ENCODE measurements at regions not wholly inside any gene's neighbourhood (a gene's known extent, or its start where the extent isn't known, plus 50 kb on each side); places are given as distances from the start of the nearest gene placed in this dataset.
"Not testable (repeated sequence)": the region's sequence is repeated elsewhere in the genome, so short reads cannot be mapped to it uniquely, and the experiment has no call there.

DNA sequence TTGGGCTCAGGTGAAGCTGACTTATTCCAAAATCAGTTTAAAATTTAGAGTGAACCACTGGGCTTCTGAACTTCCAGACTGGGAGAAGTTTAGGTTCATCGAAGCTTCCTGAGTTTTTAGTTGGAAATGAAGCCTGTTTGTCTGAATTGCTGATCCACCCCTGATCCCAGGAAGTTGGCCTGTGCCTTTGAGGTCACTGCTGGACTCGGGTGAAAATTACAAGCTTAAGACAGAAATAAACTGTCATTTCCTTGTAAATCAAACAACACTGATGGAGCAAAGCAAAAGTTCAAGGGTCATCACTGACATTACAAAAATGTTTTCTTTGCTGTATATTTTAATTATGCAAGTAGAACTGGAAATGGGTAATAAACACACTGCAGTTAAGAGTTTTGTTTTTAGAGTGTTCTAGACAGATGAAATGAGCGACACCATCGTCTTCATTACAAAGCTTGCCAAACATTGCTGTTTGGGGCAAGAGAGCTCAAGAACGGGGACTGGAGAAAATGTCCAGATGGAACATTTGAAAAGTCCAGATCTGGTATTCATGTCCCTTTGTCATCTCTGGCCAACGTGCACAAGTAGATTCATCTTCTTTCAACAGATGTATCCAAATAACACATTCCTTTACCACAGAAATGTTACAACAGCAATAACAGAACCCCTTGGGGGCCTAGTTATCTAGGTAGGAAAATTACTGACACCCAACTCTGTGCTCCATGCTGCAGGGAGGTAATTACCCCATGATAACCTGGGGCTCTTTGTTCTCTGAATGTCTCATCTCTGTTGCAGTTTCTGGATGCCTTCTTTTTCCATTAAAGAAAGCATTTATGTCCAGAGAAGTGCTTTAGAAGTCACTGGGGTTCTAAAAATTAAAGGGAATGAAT lies 142.4 kb upstream of the ERCC6L2 start:
- DNase-seq (ENCODE audit: low read depth): no peak

DNA sequence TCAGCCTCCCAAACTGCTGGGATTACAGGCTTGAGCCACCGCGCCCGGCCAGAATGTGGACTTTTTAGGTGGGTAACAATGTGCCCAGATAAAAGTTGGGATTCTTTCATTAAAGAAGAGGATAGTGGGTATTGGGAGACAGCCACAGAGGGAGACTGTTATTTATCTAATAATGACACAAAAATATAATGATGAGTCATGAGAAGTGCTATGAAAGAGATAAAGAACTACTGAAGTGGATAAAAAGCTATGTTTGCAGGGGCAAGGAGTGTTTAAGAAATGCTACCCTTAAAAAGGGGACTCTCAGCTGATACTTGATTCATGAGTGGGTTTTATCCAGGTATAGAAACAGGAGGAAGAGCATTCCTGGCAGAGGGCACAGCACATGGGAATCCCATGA lies 143.6 kb upstream of the ERCC6L2 start:
- no peak for DNase-seq (ENCODE audit: low read depth)

DNA sequence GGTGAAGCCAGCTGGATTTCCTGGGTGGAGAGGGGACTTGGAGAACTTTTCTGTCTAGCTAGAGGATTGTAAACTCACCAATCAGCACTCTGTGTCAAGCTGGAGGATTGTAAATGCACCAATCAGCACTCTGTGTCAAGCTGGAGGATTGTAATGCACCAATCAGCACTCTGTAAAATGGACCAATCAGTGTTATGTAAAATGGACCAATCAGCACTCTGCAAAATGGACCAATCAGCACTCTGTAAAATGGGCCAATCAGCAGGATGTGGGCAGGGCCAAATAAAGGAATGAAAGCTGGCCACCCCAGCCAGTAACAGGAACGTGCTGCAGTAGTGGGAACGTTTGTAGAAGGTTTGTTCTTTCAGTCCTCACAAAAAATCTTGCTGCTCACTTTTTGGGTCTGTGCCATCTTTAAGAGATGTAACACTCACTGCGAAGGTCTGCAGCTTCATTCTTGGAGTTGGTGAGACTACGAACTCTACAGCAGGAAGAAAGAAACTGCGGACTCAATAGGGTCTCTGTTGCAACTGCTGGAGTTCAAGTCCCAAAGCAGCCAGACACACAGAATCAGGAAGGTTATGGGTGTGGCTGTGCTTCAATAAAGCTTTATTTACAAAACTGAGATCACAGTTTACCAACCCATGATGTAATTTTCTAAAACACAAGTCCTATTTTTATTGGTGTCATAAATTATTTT lies 145.7 kb upstream of the ERCC6L2 start:
- DNase-seq (ENCODE audit: low read depth): no peak

DNA sequence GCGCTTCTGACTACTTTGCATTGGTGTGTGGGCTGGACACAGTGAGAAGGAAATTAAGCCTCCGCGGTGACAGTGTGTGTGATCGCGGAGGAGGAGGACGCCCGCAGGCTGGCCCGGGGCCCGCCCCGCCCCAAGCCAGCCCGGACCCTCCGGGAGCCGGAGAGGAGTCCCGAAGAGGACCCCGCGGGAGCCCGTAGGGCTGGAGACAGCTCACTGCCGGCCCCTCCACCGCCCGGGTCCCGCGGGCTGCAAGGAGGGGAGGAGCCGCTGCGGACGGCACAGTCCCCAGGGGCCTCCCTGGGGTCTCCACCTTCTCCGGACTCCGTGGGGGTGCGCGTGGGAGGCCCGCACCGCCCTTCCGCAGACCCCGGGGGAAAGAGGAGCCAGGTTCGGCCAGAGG lies 146.4 kb upstream of the ERCC6L2 start:
- no peak for DNase-seq (ENCODE audit: low read depth)

DNA sequence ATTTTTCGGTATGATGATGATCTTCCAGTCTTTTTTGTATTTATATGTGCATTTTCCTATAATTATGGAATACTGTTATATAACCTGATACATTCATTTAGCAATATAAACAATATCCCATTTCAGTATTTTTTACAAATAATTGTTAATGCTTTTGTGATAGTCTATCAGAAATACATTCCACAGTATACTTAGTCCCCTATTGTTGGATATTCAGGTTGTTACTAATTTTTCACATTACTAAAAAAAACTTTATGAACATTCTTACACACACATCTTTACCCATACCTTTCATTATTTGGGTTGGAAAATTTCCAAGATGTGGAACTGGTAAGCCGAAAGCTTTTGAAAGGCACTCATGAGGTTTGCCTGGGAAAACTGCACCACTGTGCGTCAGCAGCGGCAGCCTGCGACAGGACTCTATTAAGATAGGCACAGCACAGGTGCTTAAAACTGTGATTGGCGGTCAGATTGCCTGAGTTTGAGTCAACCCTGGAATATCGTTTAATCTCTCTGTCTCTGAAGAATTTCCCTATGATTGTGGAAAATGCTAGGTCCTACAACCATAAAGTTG lies 147.5 kb upstream of the ERCC6L2 start:
- DNase-seq (ENCODE audit: low read depth): no peak

DNA sequence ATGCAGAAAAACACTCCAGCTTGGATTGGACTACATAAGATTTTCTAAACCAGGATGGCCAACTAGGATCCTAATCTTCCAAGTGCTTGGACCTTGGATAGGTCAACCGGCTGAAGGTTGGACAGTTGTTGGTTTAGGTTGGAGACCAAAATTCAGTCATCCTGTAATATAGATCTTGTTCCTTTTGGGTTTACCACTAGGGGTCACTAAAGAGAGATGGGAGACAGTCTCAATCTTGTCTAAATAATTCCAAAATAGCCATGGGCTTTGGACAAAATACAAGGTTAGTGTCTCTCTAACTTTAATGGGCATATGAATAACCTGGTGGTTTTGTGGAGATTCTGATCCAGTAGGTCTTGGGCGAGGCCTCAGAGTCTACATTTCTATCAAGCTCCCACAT lies 148.7 kb upstream of the ERCC6L2 start:
- no peak for DNase-seq (ENCODE audit: low read depth)

DNA sequence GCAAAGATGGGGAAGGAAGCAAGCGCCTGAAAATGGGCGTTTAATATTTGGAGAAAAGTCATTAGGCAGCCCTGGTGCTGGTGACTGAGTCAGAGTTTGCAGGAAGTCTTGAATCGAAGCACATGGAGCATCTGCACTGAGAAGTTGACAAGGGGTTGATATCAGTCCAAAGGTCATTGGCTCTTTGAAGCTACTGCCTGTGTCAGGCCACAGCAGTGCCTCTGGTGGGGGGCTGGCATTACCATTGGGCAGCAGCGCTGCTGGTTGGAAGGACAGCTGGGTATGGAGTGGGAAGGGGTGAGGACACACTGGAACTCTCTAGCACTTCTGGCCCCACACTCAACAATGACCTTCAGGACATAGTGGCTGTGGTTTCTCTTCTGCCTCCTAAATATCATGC lies 150.4 kb upstream of the ERCC6L2 start:
- DNase-seq (ENCODE audit: low read depth): no peak

DNA sequence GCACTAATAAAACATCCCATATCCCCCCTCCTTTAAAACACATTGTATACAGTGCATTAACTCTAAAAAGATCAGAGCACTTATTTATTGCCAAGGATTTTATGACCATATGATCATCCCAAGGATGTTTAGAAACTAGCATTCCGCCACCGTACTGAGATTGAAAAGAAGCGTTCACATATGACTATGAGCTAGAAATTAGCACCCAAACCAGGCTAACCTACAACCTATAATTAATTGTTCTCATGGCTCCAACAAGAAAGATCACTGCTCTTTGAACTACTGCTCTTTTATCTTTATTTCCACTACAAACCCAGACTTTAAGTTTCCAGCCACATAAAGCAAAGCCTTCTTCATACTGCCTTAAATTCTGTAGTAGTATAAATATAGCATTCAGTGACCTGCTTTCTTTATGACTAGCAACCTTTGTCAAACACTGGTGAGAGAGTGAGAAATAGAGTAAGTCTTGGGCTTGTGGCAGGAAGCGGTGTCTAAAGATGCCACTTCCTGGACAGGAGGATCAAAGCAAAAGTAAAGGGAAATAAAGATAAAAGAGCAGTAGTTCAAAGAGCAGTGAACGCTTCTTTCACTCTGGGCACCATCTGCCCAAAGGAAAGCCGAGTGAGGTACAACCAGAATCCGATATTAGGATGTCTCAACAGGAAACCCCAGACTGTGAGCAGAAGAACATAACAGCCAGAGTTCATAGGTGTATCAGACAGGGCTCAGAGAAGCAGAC lies 151.1 kb upstream of the ERCC6L2 start:
- peak; percentile 26 for DNase-seq (ENCODE audit: low read depth)

DNA sequence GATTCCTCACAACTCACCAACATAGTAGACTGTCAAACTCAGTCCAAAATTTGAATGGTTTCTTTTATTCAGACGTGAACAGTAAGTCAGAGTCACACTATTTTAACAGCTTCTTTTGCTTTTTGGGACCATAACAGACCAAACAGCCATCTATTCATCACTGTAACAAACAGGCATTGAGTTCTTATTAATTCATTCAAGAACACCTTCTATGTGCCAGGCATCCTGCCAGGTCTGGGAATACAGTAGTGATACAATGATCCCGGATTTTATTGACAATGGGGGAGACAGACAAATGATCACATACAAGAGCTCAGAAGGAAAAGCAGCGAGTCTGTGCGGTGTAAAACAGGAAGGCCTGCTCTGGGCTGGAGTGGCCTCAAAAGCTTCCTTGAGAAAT lies 153.3 kb upstream of the ERCC6L2 start:
- DNase-seq (ENCODE audit: low read depth): no peak

DNA sequence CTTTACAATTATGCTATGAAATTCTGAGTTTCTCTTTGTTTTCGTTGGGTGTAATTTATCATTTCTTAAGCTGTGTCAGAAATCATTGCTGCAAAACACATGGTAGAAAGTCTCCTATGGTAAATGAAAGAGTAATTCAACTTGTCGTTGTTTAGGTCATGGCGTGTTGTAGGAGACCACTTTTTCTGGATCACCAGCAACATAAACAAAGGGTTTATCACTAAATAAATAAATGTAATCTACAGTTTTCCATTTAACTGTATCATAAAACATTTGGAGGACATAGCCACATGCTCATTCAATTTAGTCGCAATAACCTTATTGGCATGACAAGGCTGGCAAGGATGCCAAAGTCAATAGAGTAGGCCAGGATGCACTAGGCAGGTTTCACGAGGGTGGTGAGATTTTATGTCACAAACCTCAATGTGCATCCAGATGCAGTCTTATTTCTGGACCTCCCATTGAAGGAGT lies 154.4 kb upstream of the ERCC6L2 start:
- DNase-seq (ENCODE audit: low read depth): no peak

DNA sequence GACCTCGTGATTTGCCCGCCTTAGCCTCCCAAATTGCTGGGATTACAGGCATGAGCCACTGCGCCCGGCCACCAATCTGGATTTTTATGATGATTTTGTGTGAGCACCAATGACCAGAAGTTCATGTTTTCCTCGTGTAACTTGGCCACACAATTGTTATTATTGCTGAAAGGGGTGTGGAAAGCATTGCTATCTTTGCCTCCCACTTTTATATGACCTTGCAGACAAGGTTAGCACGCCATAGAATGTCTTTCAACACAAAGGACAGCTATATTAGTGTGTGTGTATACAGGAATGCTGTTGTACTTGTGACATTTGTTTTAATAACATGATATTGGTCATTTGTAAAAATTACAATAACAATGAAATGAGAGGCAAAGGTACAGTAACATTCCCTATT lies 155.0 kb upstream of the ERCC6L2 start:
- DNase-seq (ENCODE audit: low read depth): no peak

DNA sequence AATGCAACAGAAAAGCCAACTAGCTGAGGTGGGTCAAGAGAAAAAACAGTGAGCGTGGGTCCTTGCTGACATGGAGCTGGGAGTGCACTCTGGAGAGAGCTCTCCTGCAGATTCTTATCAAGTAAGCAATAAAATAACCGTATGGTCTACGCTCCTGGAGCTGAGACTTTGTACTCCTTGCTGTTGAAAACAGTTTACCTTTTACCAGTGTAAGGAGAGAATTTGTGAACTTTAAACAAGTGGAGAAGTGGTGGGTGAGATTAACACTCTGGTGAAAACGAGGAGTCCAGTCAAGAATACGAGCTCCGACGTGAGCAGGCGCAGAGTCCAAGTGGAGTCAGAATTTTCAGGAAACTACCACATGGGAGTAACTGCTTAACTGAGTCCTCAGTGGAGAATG lies 156.1 kb upstream of the ERCC6L2 start:
- no peak for DNase-seq (ENCODE audit: low read depth)

DNA sequence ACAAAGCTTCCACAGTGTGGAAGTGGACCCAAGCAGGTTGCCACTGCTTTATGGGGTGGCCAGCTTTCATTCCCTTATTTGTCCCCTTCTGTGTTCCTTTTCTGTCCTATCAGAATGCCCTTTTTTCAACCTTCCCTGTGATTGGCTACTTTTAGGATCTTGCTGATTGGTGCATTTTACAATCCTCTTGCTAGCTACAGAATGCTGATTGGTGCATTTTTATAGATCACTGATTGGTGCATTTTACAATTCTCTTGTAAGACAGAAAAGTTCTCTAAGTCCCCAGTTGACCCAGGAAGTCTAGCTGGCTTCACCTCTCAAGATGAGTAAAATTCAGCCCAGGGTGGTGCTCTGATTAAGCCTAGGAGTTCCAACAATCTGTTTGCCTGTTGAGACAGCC lies 157.2 kb upstream of the ERCC6L2 start:
- DNase-seq (ENCODE audit: low read depth): no peak

DNA sequence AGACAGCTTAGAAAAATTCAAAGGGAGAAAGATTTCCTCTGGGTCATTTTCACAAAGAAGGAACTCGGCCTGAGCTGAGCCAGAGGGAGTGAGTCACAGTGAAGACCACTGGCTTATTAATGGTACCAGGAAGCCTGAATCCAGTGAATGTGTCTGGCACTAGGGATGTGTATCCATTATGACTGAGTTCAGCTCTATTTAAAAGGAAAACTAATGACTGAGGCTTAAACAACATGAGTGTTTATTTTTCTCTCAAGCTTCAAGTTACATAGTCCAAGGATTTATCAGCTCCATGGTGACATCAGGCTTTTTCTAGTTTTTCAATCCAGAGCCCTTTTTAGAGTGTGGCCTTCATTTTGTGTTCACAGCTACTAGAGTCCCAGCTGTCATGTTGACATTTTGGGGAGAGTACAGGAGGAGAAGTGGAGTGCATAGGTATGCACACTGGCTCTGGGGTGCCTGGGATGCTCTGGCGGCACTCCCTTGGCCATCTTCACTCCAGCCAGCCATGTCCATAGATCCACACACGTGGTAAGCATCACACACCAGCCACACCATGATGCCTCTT lies 159.5 kb upstream of the ERCC6L2 start:
- DNase-seq (ENCODE audit: low read depth): no peak

DNA sequence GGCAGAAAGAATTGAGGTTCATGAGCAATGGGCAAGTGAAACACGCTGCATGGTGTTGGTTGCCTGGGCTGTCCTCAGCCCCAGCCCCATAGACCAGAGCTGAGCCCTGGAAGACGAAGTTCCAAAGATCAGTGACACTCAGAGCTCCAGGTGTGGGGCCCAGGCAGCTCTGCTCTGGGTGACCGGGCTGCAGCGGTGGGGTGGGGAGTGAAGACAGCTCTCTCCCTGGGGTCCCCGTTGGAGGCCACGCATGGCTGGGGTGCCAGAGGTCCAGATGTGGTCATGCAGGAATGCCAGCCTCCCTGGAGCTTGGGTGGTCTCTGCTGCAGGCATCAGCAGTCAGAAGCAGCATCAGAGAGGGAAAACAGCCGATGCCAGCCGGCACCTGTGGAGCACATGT lies 165.0 kb upstream of the ERCC6L2 start:
- no peak for DNase-seq (ENCODE audit: low read depth)

DNA sequence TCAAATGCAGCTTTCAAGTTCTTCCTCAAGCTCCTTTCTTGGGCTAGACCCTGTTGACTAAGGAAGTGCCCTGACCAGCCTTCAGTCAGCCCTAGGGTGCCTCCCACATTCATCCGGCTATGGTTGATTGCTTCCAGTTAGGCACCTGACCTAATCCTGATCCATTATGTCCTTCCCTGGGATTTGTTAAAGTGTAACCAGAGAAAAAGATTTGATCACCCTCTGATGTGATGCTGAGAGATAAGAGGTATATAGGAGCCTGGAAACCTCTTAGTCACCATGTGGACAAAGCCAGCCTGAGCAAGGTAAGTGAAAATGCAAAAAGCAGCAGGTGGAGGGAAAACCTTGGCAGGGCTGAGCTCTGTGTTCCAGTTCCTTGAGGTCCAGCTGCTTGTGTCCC lies 178.8 kb upstream of the ERCC6L2 start:
- no peak for DNase-seq (ENCODE audit: low read depth)

DNA sequence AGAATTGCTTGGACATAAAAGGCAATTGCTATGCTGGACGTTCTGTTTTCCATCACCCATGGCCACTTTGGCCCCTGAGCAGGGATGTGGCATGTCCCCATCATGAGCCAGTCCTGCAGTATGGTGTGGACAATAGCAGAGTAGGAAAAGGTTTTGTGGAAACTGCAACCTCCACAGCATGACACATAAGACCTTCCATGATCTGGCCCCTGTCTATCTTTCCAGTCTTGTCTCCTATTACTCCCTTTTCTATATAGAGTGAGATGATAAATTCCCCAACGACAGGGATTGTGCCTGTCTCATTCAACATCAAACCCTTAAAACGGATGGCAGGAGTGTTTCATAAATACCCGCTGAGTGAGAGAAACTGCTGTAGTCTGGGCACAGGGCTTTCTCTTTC lies 174.7 kb upstream of the PTCH1 start:
- no peak for DNase-seq (ENCODE audit: low read depth)

DNA sequence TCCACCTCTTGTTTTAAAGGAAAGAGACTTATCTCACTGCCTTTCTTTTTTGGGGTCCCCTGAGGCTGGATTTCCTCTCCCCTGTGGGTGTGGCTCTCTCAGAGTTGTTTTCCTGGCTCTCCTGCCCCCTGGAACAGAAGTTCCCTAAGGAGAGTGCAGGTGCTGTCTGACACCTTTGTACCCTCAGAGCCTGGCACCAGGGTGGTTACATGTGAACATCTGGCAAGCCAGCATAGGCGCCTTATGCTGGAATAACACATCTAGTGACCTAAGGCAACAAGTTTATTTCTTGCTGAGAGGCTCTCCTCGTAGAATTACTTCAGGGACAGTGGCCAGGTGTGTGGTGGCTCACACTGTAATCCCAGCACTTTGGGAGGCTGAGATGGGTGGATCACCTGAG lies 172.9 kb upstream of the PTCH1 start:
- no peak for DNase-seq (ENCODE audit: low read depth)

DNA sequence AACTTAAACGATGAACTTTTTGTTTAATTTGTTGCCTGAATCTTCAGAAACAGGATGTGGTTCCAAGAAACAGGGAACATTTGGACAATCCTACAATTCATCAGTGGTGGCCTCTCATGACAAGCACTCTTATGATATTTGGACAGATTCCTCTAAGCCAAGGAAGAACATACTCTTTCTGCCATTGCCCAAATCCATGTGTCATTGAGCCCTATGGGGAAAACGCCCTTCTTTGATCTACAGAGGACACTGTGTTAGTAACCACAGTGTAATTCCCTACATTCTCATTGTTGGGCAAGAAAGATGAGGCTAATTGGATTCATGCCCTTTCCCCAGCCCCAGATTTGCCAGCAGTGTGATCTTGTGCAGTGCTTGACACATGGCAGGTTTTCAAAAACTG lies 167.7 kb upstream of the PTCH1 start:
- DNase-seq (ENCODE audit: low read depth): no peak

DNA sequence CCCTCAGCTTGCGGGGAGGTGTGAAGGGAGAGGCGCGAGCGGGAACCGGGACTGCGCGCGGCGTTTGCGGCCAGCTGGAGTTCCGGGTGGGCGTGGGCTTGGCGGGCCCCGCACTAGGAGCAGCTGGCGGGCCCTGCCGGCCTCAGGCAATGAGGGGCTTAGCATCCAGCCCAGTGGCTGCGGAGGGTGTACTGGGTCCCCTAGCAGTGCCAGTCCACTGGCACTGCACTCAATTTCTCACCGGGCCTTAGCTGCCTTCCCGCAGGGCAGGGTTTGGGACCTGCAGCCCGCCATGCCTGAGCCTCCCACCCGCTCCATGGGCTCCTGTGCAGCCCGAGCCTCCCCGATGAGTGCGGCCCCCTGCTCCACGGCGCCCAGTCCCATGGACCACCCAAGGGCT lies 163.5 kb upstream of the PTCH1 start:
- not testable (repeated sequence) for DNase-seq (ENCODE audit: low read depth)

DNA sequence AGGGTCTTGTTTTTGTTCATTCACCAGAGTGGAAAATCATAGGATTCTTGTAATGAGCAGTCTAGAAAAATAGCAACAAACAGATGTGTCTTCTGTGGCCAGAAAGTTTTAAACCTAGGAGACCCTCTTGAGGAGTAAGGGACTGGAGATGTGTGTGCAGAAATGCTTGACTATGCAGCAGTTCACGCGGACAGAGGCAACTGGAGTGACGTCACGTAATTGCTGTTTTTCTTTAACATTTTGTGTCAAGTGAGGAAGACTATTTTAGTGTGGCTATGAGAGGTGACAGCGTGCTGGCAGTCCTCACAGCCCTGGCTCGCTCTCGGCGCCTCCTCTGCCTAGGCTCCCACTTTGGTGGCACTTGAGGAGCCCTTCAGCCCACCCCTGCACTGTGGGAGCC lies 163.1 kb upstream of the PTCH1 start:
- DNase-seq (ENCODE audit: low read depth): no peak

DNA sequence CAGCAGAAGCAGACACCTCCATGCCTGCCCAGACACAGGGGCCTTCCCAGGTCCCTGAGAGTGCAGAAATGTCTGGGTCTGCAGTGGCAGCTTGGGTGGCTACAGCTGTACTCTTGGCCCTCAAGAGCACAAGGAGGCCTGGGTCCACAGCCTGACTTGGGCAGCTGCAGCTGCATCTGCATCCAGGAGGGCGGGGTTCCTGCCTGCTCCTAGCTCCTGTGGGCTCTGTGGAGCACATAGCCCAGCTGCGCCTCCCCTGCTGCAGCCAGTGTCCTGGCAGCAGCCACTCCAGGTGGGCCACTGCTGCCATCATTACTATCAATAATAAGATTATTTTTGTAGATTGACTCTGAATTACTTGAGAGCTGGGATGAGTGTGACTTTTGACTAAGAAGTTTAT lies 162.0 kb upstream of the PTCH1 start:
- DNase-seq (ENCODE audit: low read depth): no peak

Data from stimulated activated CD4-positive, alpha-beta T cell treated with anti-CD3 and anti-CD28 coated beads, Interleukin-2, amount 100 ng/mL, for 4 hours (primary cell).